K562 (cell line): ENCODE measurements at regions not wholly inside any gene's neighbourhood (a gene's known extent, or its start where the extent isn't known, plus 50 kb on each side); places are given as distances from the start of the nearest gene placed in this dataset.

Source experiments
- ATAC-seq: fragments of 200-7000 bp; cut with Tn5 transposase; 3 replicates; pipeline ENCODE4 v1.9.1; 2020; ENCODE audit warnings: moderate library complexity
- BruUV-seq: library from RNA; stranded (reverse); fragments of 400-500 nt; replicated peaks from 2 replicates; lab custom pipeline; 2021; lab: Mats Ljungman, UMichigan
- CTCF ChIA-PET: fragments of 300-600 bp; formaldehyde crosslinking; extraction: SDS; loops from one replicate; lab custom pipeline; 2021; ENCODE audit warnings: low intra/inter-chr PET ratio; lab: Yijun Ruan, JAX
- POLR2A ChIA-PET: fragments of 300-600, 350-650 bp; sonication (Branson Sonifier 250); formaldehyde crosslinking; extraction: SDS; loops from one replicate; lab custom pipeline; 2021; ENCODE audit warnings: antibody characterized with exemption, inconsistent platforms; lab: Yijun Ruan, JAX
- DNase-seq, 4 experiments: peaks; one replicate each; pipeline versions ENCODE4 v3.0.0 to v3.0.0-alpha.2; 2011 to 2018; ENCODE audit warnings: low spot score in 3 of 4, mixed read lengths in 3 of 4; ENCODE audit errors: extremely low read depth in 1 of 4
- FAIRE-seq: peaks from 2 replicates; lab custom pipeline; 2011; peaks lifted over from hg19 to GRCh38; lab: Jason Lieb, UNC
- H2AFZ ChIP-seq: 2 replicates; pipeline ENCODE4 v1.6.0; 2011; ENCODE audit warnings: low read depth, low read length, control low read depth, inconsistent platforms
- H3K27ac ChIP-seq: fragments of 200-600 bp; 3 replicates; pipeline ENCODE4 v1.8.0; 2011; ENCODE audit warnings: low read depth, mild to moderate bottlenecking, control low read depth, inconsistent platforms, low read length, moderate library complexity, mixed read lengths; ENCODE audit errors: extremely low read depth
- H3K27me3 ChIP-seq, 2 experiments: fragments of 300-600 bp in 1 of 2; 2 replicates in 1 of 2; 3 replicates in 1 of 2; pipeline versions ENCODE4 v1.6.0 to v1.8.0; 2011; ENCODE audit warnings: inconsistent platforms in 2 of 2, low read length in 2 of 2, mild to moderate bottlenecking in 1 of 2, mixed read lengths in 1 of 2, moderate library complexity in 1 of 2; ENCODE audit not compliant: control insufficient read depth in 2 of 2, insufficient read depth in 2 of 2
- H3K36me3 ChIP-seq: fragments of 300-600 bp; 3 replicates; pipeline ENCODE4 v1.8.0; 2011; ENCODE audit warnings: mild to moderate bottlenecking, low read length, inconsistent platforms; ENCODE audit not compliant: control insufficient read depth, insufficient read depth
- H3K4me1 ChIP-seq, 2 experiments: fragments of 200-600 bp in 1 of 2; replicated peaks in 1 of 2; 2 replicates in 1 of 2; 3 replicates in 1 of 2; pipeline versions ENCODE4 v1.5.1 to v1.8.0; 2011; ENCODE audit warnings: inconsistent platforms in 2 of 2, low read length in 2 of 2, mild to moderate bottlenecking in 1 of 2, mixed read lengths in 1 of 2, moderate library complexity in 1 of 2; ENCODE audit not compliant: control insufficient read depth in 2 of 2, insufficient read depth in 2 of 2
- H3K4me2 ChIP-seq: 2 replicates; pipeline ENCODE4 v1.6.1; 2011; ENCODE audit warnings: low read length, control low read depth, inconsistent platforms, mixed read lengths; ENCODE audit not compliant: insufficient read depth
- H3K4me3 ChIP-seq: fragments of 200-600 bp; sonication (generic), shearing (Covaris generic); 2 replicates; pipeline ENCODE4 v1.5.1; 2016; ENCODE audit warnings: control low read depth, inconsistent platforms
- H3K79me2 ChIP-seq: fragments of 200-600 bp; 3 replicates; pipeline ENCODE4 v1.8.0; 2011; ENCODE audit warnings: low read length, inconsistent platforms; ENCODE audit not compliant: control insufficient read depth, insufficient read depth
- H3K9ac ChIP-seq, 2 experiments: 2 replicates each; pipeline versions ENCODE4 v1.6.0 to v1.6.1; 2011; ENCODE audit warnings: low read depth in 2 of 2, low read length in 2 of 2, control low read depth in 1 of 2, inconsistent platforms in 1 of 2, mild to moderate bottlenecking in 1 of 2, mixed read lengths in 1 of 2; ENCODE audit not compliant: insufficient read depth in 1 of 2
- H3K9me1 ChIP-seq: one replicate; pipeline ENCODE4 v1.6.0; 2011; ENCODE audit warnings: inconsistent platforms, mild to moderate bottlenecking, low read length, moderate library complexity; ENCODE audit not compliant: control insufficient read depth, insufficient read depth
- H3K9me3 ChIP-seq: replicated peaks from 2 replicates; pipeline ENCODE4 v1.5.1; 2011; ENCODE audit warnings: low read depth, low read length, inconsistent platforms; ENCODE audit not compliant: control insufficient read depth, insufficient read depth
- H4K20me1 ChIP-seq: replicated peaks from 2 replicates; pipeline ENCODE4 v1.6.1; 2011; ENCODE audit warnings: low read length, inconsistent platforms, mixed read lengths; ENCODE audit not compliant: control insufficient read depth, insufficient read depth
- ARID4B ChIP-seq: sonication (generic); formaldehyde crosslinking; IDR thresholded peaks from 2 replicates; pipeline ENCODE4 v1.8.0; 2022; ENCODE audit warnings: mild to moderate bottlenecking, missing genetic modification reagents
- BCL6 ChIP-seq: fragments of 250-450 bp; sonication (Bioruptor Pico); IDR thresholded peaks from 2 replicates; pipeline ENCODE4 v1.4.0; 2020
- RFX1 ChIP-seq: fragments of 450-650 bp; IDR thresholded peaks from 2 replicates; pipeline ENCODE4 v1.6.1; 2016; ENCODE audit warnings: mild to moderate bottlenecking, moderate library complexity
- TRIM25 ChIP-seq: fragments of 450-650 bp; IDR thresholded peaks from 2 replicates; pipeline ENCODE4 v1.7.0; 2016; ENCODE audit warnings: borderline replicate concordance
- WGBS: fragments of 100-300 bp; shearing (Covaris generic); methylation state at CpG from one replicate; pipeline ENCODE4 v1.1.6; 2016; ENCODE audit warnings: low coverage, mixed read lengths; ENCODE audit not compliant: insufficient coverage; ENCODE audit errors: missing lambda C conversion rate; 5-methylcytosine and 5-hydroxymethylcytosine counted together
- in situ Hi-C: fragments of 300-500 bp; cut with MboI; formaldehyde crosslinking; loops from 4 replicates; pipeline ENCODE4 v1.15.0; 2018; ENCODE audit warnings: inconsistent platforms, mixed read lengths
- intact Hi-C: fragments of 100-400 bp; cut with micrococcal nuclease; formaldehyde crosslinking; loops from 2 replicates; pipeline ENCODE4 v1.14.2; 2022

DNA sequence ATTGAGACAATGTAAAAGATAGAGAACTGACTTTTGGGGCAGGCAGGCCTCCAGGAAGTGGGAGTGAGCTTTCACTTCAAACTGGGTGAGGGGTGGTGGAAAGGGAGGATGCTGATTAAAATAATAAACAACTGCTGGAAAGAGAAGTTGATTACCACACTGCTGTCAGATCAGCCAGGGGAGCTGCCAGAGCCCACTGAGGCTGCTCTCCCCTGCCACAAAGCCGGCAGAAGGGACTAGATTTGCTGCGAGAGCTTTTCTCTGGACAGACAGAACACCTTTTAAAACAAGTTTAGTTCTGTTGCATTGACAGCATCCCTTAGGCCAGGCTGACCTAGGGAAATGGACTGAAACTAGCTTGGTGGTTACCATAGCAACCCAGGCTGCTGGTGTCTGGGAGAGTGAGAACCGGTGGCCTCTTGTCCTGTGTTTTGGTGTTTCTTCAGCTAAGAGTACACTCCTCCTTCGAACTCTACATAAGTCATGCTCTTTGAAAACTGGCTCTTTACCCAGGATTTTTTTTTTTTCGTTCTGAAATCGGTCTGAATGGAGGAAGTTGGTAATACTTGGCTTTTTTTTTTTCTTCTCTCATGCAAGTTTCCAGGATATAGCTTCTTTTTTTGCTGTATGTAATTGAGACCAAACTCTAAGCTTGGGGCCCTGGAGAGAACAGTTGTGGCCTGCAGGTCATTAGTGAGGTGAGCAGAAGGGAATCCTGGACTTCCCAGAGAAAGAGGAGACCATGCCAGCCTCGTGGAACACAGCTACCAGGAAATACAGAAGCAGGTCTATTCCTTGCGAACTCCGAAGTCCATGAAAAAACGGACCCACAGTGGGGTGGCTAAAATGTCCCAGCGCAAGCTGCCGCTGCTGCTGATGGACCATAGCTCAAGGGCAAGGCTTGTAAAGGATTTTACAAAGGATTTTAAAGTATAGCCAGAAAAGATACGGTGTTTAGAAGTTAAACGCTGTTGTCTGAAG is 374.4 kb downstream of the UTRN start:
- Histone ChIP-seq H4K20me1 (no peaks in the 10 kb centered on the region), H2AFZ (no peak overlapping the region), H3K9ac (no peak overlapping the region), H3K9me1 (no peaks in the 10 kb centered on the region), H3K27ac (no peak overlapping the region), H3K4me2 (no peak overlapping the region), H3K27me3 (no peaks in the 10 kb centered on the region), H3K79me2 (no peaks in the 10 kb centered on the region), H3K4me3 (no peak overlapping the region), H3K36me3 (no peaks in the 10 kb centered on the region), H3K4me1 (no peaks in the 10 kb centered on the region; a peak in 1 of 5 replicates), H3K9me3 (no peaks in the 10 kb centered on the region)
- no peak for TF ChIP-seq BCL6 (CRISPR knock-in tag)
- TF ChIP-seq ARID4B (CRISPR knock-in tag), result no peak
- TF ChIP-seq TRIM25, result no peak
- peak; percentile 90 for TF ChIP-seq RFX1
- peak in 1 of 4 experiments; percentile 19 for DNase-seq
- CTCF ChIA-PET, result no interaction called here
- 18% methylated on average over 14 of the region's 14 CpGs for WGBS
- no TSS peak for BruUV-seq
- POLR2A ChIA-PET, result interaction anchor here (1.8 kb wide), 1 partner anchor 172 kb away, joined by 3 read pairs; no protein-coding TSS in a partner anchor
- no peak for FAIRE-seq
- intact Hi-C loops, result no loop called here
- in situ Hi-C loops, result no loop called here
- ATAC-seq, result 0 out of 3 replicates have a peak, but pooled peaks have one; percentile 23
